Mammary epithelial cell (primary cell): ENCODE measurements at regions not wholly inside any gene's neighbourhood (a gene's known extent, or its start where the extent isn't known, plus 50 kb on each side); places are given as distances from the start of the nearest gene placed in this dataset.

Experiments
- EZH2 ChIP-seq: IDR thresholded peaks from 2 replicates; pipeline ENCODE4 v1.6.1; 2012; ENCODE audit warnings: low read length, inconsistent platforms, borderline replicate concordance
- TF ChIP-seq, protein P1 (sequence below), 2 donors: IDR thresholded peaks in 1 of 2; conservative IDR thresholded peaks in 1 of 2; 2 replicates each; pipeline ENCODE4 v1.5.1; 2011 to 2012; ENCODE audit warnings: inconsistent platforms in 2 of 2, low read length in 2 of 2, mild to moderate bottlenecking in 2 of 2, control low read depth in 1 of 2, low read depth in 1 of 2; ENCODE audit not compliant: insufficient read depth in 1 of 2; ENCODE audit errors: extremely low read depth in 1 of 2

DNA sequence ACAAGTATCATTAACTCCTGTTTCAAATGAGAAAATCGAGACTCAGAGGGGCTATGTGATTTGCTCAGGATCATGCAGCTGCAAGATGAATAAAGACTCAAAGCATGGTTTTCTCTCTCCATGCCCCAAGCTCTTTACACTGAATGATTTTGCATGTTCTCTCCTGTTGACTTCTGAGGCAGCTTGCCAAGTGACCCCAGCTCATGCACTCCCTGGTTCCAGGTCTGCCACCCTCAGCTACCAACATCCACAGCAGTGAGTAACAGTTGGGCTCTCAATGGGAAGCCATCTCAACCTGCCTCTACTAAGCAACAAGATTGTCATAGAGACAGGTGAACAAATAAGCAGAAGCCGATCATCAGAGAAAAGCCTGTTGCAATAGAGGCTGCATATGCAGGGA lies 116.9 kb upstream of the GADL1 start:
- TF ChIP-seq, protein P1, sequence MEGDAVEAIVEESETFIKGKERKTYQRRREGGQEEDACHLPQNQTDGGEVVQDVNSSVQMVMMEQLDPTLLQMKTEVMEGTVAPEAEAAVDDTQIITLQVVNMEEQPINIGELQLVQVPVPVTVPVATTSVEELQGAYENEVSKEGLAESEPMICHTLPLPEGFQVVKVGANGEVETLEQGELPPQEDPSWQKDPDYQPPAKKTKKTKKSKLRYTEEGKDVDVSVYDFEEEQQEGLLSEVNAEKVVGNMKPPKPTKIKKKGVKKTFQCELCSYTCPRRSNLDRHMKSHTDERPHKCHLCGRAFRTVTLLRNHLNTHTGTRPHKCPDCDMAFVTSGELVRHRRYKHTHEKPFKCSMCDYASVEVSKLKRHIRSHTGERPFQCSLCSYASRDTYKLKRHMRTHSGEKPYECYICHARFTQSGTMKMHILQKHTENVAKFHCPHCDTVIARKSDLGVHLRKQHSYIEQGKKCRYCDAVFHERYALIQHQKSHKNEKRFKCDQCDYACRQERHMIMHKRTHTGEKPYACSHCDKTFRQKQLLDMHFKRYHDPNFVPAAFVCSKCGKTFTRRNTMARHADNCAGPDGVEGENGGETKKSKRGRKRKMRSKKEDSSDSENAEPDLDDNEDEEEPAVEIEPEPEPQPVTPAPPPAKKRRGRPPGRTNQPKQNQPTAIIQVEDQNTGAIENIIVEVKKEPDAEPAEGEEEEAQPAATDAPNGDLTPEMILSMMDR (conservative IDR thresholded peaks at IDR 0.05 in 1 of 2, IDR thresholded peaks at IDR 0.05 in 1 of 2; ENCODE audit: extremely low read depth in 1 of 2, insufficient read depth in 1 of 2, low read depth in 1 of 2, low read length in 2 of 2) = no peak
- no peak for TF ChIP-seq EZH2
